K562 (cell line): ENCODE measurements at regions not wholly inside any gene's neighbourhood (a gene's known extent, or its start where the extent isn't known, plus 50 kb on each side); places are given as distances from the start of the nearest gene placed in this dataset.

ENCODE experiments used
- BDP1 ChIP-seq: IDR thresholded peaks from 3 replicates; pipeline ENCODE4 v1.6.1; 2011; ENCODE audit not compliant: insufficient read length, insufficient read depth
- ELF1 ChIP-seq: fragments of 200-800 bp; sonication (Bioruptor generic); IDR thresholded peaks from 2 replicates; pipeline ENCODE4 v1.6.1; 2016; ENCODE audit warnings: missing genetic modification characterization, missing compliant biosample characterization
- FOXK2 ChIP-seq, 2 experiments: fragments of 450-650 bp; IDR thresholded peaks in 1 of 2; conservative IDR thresholded peaks in 1 of 2; 2 replicates each; pipeline ENCODE4 v1.6.1; 2016; ENCODE audit warnings: low read depth in 2 of 2, mild to moderate bottlenecking in 1 of 2
- HMG20A ChIP-seq: fragments of 450-650 bp; formaldehyde crosslinking; conservative IDR thresholded peaks from 2 replicates; pipeline ENCODE4 v1.4.0; 2020; ENCODE audit warnings: mild to moderate bottlenecking, mixed read lengths
- MXI1 ChIP-seq: IDR thresholded peaks from 2 replicates; pipeline ENCODE4 v1.6.1; 2011; ENCODE audit warnings: low read depth, mild to moderate bottlenecking, improper control_type of control experiment, low read length
- RAD21 ChIP-seq, 2 experiments: fragments of 250-450 bp in 1 of 2; fragments of 450-650 bp in 1 of 2; sonication (Bioruptor Pico) in 1 of 2; formaldehyde crosslinking in 1 of 2; IDR thresholded peaks in 1 of 2; conservative IDR thresholded peaks in 1 of 2; 2 replicates each; pipeline versions ENCODE4 v1.4.0 to v1.8.0; 2020 to 2022; ENCODE audit warnings: mild to moderate bottlenecking in 2 of 2, moderate library complexity in 1 of 2
- TCF7L2 ChIP-seq: fragments of 150-350 bp; IDR thresholded peaks from 2 replicates; pipeline ENCODE4 v1.6.1; 2016; ENCODE audit warnings: low read depth, mild to moderate bottlenecking, low read length, moderate library complexity

DNA sequence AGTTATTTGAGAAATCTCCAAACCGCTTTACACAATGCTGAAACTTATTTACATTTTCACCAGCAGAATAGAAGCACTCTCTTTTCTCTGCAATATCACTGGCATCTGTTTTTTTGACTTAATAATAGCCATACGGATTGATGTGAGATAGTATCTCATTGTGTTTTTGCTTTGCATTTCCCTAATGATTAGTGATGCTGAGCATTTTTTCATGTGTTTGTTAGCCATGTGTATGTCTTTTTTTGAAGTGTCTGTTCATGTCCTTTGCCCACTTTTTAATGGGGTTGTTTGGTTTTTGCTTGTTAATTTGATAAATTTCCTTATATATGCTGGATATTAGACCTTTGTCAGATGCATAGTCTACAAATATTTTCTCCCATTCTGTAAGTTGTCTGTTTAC is 73.6 kb downstream of the FBXO5 start:
- TF ChIP-seq BDP1 (no peak), RAD21 (CRISPR knock-in tag; conservative IDR thresholded peaks at IDR 0.05 in 1 of 2, IDR thresholded peaks at IDR 0.05 in 1 of 2) (no peak), MXI1 (no peak), TCF7L2 (no peak), FOXK2 (conservative IDR thresholded peaks at IDR 0.05 in 1 of 2, IDR thresholded peaks at IDR 0.05 in 1 of 2; ENCODE audit: low read depth in 2 of 2) (no peak), ELF1 (tag) (no peak), HMG20A (CRISPR knock-in tag) (no peak)
